ENCODE measurements at regions not wholly inside any gene's neighbourhood (a gene's known extent, or its start where the extent isn't known, plus 50 kb on each side); places are given as distances from the start of the nearest gene placed in this dataset.

DNA sequence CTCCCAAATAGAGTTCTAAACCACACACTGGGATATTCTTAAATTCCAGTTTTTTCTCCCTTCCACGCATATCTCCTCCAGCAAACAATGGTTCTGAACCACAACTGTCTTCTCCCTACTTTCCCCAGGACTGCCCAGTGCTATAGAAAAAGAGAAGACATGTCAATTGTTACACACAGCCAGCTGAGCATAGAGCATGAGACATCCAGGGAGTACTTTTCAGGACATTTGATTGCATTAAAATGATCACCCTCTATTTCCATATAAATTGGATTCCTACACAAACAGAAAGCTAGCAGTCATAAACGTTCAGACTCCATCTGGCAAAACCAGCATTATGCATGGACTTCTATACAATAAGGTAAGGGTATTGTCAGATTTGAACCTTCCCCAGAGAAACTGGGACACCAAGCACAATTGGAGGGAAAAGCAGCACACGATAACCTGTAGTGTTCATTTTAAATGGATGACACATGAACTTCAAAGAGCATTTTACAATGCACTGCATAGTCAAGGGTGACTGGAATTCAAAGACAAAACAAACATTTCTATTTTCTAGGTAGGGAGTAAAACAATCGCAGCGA is 93.1 kb upstream of the HEY2 start:
- TF ChIP-seq YY1 (IDR thresholded peaks at IDR 0.05; ENCODE audit: insufficient read depth, insufficient read length), result no peak
- TF ChIP-seq ZNF274 (IDR thresholded peaks at IDR 0.05; ENCODE audit: low read depth, low read length), result no peak
- no peak for TF ChIP-seq SUZ12 (IDR thresholded peaks at IDR 0.05; ENCODE audit: extremely low read depth, insufficient read depth, insufficient read length)

All from NT2/D1 (cell line).